Urothelium cell line (cell line): ENCODE measurements at regions not wholly inside any gene's neighbourhood (a gene's known extent, or its start where the extent isn't known, plus 50 kb on each side); places are given as distances from the start of the nearest gene placed in this dataset.

Experiments used
- DNase-seq: peaks from one replicate; pipeline ENCODE4 v3.0.0; 2011; ENCODE audit warnings: low spot score, mixed read lengths
- FAIRE-seq: peaks from 2 replicates; lab custom pipeline; 2011; peaks lifted over from hg19 to GRCh38; lab: Jason Lieb, UNC

DNA sequence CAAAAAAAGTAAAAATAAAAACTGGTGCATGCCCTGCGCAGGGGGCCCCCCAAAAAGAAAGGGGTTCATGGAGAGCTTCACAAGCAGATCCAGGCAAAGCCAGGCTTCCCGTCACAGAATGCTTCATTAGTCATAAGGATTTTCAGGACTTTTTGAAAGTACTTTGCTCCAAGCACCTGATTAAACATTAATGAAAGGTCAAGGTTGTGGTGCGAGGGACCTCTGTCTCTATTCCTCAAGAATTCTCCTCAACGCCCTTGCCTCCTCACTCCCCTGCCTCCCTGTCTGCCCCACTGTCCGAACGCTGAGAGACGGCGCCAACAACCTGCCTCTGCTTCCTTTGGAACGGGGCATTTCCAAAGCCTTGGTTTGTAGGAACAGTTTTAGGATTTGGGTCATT, 240.1 kb upstream of the IGF1R start:
- DNase-seq = no peak
- no peak for FAIRE-seq

DNA sequence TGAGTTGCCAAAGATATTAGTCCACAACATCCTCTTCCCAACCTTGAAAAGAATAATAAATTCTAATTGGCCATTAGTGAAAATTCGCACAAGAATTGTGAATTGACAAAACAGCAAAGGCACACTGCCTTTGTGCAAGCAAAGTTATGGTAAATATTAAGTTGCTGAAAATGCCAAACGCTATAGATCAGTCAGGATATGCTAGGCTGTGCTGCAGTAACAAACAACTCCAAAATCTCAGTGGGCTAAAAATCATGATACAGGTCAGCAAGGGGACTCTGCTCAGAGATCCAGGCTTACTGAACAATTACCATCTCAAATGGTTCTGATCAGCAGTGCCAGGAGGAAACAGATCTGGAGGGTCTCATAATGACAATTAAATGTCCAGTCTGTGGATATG, 238.0 kb upstream of the IGF1R start:
- FAIRE-seq = no peak
- no peak for DNase-seq

GRCh38 chr15:98412852-98413251, 235.5 kb upstream of the IGF1R start:
- DNase-seq = peak; percentile 62
- FAIRE-seq = no peak

GRCh38 chr15:98413933-98414546, 234.3 kb upstream of the IGF1R start:
- FAIRE-seq (peak; percentile 63), DNase-seq (peak; percentile 58)

GRCh38 chr15:98416222-98416855, 232.0 kb upstream of the IGF1R start:
- DNase-seq (no peak), FAIRE-seq (no peak)

- DNase-seq (no peak), FAIRE-seq (no peak)
Measured at GRCh38 chr15:98417346-98417745, 231.0 kb upstream of the IGF1R start.

DNA sequence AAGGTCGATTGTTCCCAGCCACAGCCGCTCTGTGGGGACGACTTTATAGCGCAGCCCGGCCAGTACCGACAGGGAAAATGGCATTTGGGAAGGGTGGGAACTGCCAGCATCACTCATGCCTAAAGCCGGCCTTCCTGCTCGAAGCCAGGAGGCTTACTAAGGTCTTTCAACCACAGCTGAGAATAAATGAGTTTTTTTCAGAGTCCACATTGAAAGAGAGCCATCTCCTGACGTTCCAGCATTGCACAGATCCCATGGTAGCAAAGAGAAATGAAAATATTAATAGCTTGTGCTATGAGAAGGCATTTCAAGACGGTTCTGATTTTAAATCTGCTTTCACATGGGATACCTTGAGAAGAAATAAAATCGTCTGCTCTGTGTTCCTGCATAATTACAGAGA, 230.2 kb upstream of the IGF1R start:
- DNase-seq (no peak), FAIRE-seq (no peak)

DNA sequence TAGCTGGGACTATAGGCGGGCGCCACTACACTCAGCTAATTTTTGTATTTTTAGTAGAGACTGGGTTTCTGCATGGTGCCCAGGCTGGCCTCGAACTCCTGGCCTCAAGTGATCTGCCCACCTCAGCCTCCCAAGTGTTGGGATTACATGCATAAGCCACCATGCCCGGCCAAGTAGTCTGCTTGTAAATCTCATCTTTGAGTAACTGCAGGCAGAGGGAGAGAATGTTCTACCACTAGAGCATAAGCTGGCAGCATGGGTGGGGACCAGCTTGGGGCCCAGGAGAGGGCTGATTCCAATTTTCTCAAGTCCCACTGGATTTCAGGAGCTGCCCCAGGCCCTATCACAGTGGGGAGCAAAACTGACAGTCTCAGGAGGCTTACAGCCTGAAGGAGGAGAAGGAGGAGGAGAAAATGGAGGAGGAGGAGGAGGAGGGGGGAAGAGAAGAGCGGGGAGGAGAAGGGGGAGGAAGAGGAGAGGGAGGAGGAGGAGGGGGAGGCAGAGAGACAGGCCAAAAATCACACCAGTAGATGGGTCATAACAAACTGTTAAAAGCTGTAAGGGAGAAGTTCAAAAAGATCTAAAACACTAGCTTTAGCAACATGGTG, 229.1 kb upstream of the IGF1R start:
- DNase-seq (no peak), FAIRE-seq (no peak)

DNA sequence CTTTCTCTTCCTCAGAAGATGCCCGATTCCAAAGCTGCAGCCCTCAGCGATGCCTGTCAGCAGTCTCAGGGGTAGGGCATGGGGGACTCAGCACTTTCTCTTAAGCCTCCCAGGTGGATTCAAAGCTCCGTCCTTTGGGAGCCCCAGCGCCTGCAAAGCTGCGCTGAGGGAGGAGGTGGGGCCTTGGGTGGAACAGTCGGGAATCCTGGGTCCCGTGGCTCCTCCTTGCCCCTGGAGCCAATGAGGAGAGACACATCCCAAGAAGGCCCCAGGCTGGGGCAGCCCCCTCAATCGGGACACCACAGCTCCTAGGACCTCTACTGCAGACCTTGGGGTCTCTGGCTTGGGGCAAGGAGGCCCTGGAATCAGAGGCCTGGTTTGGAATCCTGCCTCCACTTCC, 227.5 kb upstream of the IGF1R start:
- no peak for DNase-seq
- no peak for FAIRE-seq

DNA sequence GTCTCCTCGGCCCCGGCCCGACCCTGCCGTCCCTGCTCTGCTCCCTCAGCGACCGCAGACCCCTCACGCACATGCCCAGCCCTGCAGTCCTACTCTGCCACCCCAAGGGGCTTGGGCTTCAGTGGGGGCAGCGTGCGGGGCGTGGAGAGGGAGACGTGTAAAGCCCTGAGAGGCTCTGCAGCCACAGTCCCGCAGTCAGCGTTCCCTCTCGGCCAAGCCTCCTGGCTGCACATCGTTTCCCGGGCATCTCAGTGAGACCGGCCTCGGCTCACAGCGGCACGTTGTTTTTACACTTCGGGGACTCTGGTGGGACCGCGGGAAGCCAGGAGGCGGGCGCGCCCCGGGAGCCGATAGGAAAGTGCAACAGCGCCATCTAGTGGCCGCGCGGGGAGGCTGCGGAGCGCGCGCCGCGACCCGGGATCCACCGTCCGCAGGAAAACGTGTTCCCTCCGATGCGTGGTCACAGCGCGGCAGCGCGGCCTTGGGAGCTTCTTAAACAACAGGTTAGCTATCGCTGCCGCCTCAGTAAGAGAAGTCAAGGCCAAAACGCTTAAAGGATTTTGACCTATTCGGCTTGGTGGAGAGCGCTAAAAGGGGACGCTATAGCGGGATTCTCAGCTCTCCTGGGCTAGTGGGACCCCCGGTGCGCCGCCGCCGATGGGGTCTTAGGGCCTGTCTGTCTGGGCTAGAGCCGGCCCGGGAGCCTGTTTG, 226.8 kb upstream of the IGF1R start:
- FAIRE-seq = no peak
- peak; percentile 87 for DNase-seq

DNA sequence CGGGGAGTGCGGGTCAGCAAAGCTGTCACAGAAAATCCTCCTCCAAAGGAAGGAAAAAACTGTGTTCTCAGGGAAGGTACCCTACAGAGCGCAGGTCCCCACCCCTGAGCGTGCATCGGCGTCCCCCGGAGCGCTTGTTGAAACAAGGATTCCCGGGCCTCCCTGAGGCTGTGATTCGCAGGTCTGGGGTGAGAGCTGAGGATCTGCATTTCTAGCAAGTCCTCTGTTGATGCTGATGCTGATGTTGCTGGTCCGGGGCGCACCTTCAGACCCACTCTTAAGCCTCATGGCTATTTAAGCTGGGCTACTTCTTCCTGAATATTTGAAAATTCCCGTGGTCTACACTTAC, 226.2 kb upstream of the IGF1R start:
- DNase-seq (no peak), FAIRE-seq (no peak)

- DNase-seq = no peak
- FAIRE-seq = no peak
Measured at GRCh38 chr15:98425173-98425572, 223.2 kb upstream of the IGF1R start.

- FAIRE-seq (no peak), DNase-seq (no peak)
Measured at GRCh38 chr15:98427321-98427720, 221.0 kb upstream of the IGF1R start.

DNA sequence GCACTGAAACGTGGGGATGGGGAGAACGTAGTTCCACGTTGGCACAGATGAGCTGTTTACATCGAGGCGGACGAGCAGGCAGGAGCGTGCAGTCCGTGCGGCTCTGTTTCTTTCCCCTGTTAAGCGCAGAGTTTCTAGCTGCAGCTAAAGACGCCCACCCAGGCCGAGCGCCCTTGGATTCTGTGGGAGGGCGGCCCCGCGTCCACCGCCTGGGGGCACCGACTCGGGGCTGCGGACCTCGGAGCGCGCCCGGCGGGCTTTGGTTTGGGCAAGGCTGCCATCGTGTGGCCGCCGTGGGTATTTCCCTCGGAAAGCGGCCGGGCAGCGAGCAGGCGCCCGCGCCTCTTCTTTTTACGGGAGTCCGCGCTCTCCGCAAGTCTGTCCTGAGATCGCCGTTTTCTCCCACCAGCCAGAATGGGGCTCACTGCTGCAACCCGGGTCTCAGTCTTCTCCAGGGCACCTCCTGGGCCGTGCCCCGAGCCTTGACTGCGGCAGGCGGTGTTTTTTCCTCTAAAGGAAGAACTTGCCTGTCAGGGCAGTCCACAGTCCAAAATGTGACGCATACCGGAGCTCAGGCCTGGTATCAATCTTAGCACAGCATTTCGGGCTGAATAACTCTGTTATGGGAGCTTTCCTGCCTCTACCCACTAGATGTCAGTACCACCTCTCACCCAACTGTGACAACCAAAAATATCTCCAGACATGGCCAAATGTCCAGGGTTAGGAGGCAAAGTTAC, 219.9 kb upstream of the IGF1R start:
- DNase-seq (peak; percentile 90), FAIRE-seq (peak; percentile 53)

GRCh38 chr15:98431171-98431570, 217.2 kb upstream of the IGF1R start:
- FAIRE-seq = no peak
- no peak for DNase-seq

- no peak for FAIRE-seq
Measured at GRCh38 chr15:98433346-98433745, 215.0 kb upstream of the IGF1R start.

GRCh38 chr15:98433856-98434255, 214.5 kb upstream of the IGF1R start:
- FAIRE-seq (no peak), DNase-seq (no peak)

More at GRCh38 chr15:98433346-98433745, 215.0 kb upstream of the IGF1R start:
- no peak for DNase-seq

DNA sequence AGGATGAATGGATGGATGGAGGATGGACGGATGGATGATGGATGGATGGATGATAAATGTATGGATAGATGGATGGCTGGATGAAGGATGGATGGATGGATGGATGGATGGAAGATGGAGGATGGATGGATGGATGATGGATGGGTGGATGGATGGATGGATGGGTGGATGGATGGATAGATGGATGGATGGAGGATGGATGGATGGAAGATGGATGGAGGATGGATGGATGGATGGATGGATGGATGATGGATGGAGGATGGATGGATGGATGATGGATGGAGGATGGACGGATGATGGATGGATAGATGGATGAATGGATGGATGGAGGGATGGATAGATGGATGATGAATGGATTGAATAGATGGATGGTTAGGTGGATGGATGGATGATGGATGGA, 210.6 kb upstream of the IGF1R start:
- FAIRE-seq = no peak
- no peak for DNase-seq

DNA sequence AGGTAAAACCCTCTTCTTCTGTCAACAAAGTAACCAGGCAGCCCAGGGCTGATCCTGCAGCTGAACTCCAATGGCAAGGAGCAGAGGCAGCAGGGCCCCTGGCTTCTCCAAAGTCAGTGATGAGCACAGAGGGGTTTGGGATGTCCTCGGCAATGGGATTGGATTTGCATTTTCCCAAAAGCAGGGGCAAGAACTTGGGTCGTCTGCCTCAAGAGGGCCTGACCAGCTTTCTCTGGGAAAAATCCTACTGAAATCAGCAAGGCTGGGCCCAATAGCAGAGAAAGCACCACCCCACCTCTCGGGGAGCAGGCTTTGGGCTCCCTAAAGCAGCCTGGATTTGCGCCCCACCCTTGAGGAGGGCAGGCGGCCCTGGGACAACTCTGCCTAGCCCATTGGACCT, 210.0 kb upstream of the IGF1R start:
- DNase-seq (no peak), FAIRE-seq (no peak)

DNA sequence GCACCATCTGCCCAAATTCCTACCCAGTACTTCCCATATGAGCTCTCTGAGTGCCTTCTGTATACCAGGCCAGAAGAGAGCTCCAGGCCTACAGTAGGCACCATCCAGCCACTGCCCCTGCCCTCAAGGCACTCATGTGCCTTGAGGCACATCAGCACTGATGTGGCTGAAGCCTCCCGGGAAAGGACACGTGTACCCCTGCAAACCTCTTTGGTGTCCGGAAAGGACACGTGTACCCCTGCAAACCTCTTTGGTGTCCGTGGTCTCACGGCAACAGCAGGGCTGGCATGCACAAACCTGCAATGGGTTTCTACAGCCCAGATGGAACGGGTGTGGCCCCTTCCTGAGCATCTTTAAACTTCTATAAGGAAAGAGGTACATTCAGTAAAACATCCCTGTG, 209.4 kb upstream of the IGF1R start:
- DNase-seq (no peak), FAIRE-seq (no peak)

- DNase-seq = no peak
- no peak for FAIRE-seq
Measured at GRCh38 chr15:98439523-98439942, 208.8 kb upstream of the IGF1R start.
